ENCODE measurements at regions not wholly inside any gene's neighbourhood (a gene's known extent, or its start where the extent isn't known, plus 50 kb on each side); places are given as distances from the start of the nearest gene placed in this dataset.

- DNase-seq, result no peak
Observed at GRCh38 chr4:137621056-137621455, 88.8 kb upstream of the PCDH18 start.

DNA sequence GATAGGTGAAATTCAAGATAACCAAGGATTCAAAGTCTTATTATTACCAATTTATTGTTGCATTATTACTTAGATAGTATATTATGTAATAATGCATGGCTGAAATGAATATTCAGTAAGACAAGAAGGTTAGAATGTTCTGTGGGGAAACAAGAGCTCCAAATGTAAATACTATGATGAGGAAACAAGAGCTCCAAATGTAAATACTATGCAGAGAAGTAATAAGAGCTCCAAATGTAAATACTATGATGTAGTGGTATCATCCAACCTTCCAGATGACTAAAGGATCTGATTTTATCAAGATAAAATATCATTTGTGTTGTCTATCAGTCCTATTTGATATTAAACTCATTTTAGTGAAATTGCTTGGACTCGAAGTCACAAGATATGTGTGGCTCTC lies 82.2 kb upstream of the PCDH18 start:
- DNase-seq, result no peak

DNA sequence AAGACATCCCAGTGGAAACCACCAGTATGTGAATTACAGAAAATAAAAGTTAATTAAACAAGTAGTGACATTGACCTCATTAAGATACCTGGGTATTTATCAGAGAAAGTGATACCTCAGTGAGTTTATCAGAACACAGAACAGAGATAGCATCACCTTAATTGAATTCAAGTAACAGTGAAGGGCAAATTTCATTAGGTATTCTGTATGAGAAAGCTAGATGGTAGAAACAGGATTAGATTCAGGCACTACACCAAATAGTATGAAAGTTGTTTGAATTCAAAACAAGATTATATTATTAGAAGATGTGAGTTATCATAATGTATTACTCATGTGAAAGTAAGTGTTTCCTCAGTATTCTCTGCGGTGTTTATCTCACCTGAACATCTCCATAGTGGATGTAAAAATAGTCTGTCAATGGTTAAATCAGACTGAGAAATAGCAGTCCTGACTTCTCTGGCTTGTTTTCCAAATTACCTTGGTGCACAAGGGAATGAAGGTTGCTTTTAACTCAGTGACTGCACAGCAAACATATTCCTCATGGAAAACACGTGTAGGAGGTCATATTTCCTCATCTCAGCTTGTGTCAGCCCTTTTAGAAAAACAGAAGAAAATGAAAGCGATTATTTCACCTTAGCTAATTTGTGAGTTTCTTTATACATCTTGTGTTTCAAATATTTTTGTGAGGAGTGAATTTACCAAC lies 79.9 kb upstream of the PCDH18 start:
- no peak for DNase-seq

DNA sequence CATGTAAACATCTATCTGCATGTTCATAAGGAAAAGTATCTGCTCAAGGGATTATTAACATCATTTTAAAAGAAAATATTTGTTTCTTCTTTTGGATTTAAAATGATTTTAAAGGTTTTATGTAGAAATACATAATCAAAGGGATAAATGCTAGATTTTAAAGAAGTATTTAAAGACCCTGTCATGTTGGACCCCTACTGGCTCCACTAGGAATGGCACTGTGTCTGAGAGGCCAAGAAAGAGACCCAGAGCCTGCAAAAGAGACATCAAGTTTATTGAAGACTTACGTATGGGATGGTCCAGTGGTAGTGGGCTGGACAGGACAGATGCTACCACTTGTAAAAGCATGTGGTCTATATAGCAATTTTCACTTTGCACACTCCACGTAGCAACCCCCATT lies 78.7 kb upstream of the PCDH18 start:
- no peak for DNase-seq

DNA sequence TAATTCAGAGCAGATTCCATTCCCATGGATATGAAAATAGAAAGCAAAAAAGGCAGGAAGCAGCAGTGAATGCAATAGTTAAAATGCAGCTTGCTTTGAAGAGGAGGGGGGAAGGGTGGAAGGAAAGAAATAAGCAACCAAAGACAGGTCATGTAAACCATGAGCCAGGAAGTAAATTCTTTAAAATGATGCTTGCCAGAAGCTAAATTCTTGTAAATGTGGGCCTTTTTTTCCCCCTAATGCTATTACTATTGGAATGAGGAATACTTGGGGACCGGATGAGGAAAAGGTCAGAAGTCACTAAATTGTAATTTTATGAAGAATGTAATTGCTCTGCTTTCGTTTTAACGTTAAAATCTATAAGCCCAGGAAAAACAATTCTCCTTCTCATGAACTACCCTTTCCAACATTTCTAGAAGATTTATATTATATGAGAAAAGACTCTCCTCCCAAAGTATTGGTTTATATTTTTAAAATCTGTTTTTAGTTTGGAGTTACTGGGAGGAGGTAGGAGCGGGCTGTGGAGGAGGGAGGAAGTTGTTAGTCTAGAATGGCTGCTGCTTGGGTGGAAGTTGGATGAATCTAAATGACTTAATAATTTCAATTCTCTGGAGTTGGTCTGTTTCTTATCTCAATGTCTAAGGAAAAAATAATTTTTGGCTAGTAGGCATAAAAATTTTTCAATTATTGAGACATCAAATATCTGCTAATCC lies 77.6 kb upstream of the PCDH18 start:
- no peak for DNase-seq

- DNase-seq, result no peak
Observed at GRCh38 chr4:137608085-137608484, 75.8 kb upstream of the PCDH18 start.

- no peak for DNase-seq
Observed at GRCh38 chr4:137602436-137602835, 70.1 kb upstream of the PCDH18 start.

DNA sequence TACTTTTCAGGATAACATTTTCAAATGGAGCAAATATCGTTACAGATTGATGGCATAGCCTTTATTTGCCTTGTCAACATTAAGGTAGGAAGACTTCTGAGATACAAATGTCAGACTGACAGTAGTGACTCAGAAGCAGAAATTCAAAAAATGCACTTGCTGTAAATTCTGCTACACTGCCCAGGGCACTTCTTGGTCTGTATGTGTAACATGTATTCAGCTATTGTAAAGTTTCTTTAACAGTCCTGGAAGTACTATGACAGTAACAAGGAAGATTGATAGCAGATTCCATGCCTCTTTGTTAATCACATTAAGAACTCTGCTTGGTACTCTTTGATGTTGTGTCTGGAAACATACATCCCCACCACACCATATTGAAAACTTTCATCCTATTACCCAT lies 69.6 kb upstream of the PCDH18 start:
- no peak for DNase-seq

DNA sequence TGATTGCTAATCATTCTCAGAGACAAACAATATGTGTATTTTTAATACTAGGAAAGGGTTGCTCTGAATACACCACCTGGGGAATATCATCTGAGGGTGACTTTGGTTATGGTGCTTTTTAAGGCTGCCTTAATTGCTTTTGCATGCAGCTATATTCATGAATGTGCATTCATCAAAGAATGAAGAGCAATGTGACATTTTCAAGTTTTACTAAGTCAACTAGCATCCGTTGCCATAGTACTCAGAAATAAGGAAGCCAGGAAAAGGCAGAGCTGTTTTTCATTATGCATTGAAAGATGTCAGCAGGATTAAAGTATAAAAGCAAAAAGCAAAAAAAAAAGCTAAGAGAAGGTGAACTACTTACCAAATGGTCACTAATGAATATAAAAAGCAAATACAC lies 67.4 kb upstream of the PCDH18 start:
- DNase-seq, result no peak

DNA sequence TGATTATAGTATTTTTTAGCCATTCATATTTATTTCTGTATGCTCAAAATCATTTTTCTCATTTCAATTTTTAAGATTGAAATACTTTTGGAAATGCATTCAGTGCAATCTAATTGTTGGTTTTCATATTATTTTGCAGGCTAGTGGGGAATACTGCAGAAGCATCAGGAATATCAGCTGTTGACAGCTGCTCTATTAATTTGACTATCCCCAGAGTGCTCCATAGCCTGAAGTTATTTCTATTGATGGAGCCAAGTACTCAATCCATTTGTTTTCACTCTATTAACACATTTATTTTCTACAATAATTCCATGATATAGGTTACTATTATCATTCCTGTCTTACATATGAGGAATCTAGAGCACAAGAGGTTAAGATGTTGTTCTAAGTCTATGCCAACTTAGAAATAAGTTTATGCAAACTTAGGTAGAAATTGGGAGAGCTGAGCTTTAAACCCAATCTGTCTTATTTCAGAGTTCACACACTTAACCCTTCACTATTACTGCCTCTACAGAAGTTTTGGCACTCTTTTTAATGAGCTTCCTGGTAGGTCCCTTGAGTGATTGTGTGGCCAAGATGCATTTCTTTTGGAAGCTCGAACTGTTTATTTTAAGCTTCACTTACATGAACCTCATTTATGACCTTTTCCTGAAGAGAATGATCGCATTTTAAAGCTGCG lies 65.6 kb upstream of the PCDH18 start:
- no peak for DNase-seq

DNA sequence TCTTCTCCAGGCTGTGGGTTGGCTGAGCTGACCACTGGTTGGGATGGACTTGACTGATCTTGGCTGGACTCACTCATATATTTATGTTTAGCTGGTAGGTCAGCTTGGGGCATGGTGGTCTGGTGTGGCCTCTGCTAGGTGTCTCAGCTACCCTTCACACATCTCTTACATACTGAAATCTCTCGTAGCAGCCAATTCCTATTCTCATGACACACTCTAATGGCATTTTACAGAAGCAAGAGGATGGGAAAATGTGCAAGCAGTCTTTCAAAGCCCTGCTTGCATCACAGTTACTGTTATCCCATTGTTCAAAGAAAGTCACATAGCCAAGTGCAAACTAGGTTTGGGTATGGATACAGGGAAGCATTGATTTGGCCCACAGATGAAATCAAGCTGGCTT lies 55.5 kb upstream of the PCDH18 start:
- no peak for DNase-seq

DNA sequence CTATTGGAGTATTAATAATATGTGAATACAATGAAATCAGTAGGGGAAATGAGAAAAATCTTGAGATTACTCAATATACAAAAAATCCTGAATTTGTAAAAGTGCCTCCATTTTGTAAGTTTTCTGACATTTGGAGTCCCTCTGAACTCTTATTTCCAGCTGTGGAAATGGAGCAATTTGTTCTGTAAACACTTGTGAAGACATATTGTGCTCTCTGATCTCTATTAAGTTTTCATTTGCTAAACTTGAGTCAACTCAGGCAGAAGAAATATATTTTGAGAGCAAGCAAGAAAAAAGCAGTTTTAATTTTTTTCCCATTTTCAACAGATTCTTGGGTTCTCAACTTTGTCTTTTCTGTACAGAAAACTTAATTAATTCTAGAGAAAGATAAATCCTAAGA lies 51.4 kb upstream of the PCDH18 start:
- no peak for DNase-seq
